ENCODE measurements at regions not wholly inside any gene's neighbourhood (a gene's known extent, or its start where the extent isn't known, plus 50 kb on each side); places are given as distances from the start of the nearest gene placed in this dataset.

DNA sequence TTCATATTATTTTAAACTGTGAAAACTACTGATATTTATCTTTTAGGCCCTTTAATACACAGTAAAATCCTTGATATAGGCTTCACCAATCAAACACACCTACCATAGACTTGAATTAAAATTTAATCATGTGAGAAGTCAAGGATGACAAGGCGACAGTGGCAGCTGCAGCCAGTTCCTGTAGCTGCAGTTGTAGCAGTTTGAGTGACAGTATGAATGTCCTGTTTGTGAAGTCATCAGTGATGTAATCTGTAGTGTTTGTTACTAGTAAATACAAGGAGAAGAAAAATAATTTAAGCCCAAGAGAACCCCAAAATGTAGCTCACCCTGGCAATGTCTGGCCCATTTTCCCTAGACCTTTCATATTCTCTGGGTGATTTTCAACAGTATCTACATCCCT is 897.0 kb downstream of the SLITRK6 start:
- TF ChIP-seq, protein P1, sequence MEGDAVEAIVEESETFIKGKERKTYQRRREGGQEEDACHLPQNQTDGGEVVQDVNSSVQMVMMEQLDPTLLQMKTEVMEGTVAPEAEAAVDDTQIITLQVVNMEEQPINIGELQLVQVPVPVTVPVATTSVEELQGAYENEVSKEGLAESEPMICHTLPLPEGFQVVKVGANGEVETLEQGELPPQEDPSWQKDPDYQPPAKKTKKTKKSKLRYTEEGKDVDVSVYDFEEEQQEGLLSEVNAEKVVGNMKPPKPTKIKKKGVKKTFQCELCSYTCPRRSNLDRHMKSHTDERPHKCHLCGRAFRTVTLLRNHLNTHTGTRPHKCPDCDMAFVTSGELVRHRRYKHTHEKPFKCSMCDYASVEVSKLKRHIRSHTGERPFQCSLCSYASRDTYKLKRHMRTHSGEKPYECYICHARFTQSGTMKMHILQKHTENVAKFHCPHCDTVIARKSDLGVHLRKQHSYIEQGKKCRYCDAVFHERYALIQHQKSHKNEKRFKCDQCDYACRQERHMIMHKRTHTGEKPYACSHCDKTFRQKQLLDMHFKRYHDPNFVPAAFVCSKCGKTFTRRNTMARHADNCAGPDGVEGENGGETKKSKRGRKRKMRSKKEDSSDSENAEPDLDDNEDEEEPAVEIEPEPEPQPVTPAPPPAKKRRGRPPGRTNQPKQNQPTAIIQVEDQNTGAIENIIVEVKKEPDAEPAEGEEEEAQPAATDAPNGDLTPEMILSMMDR (conservative IDR thresholded peaks at IDR 0.05; ENCODE audit: low read depth, low read length), result no peak
- TF ChIP-seq EZH2 (IDR thresholded peaks at IDR 0.05; ENCODE audit: low read length, unreplicated experiment) (no peak), EZH2phosphoT487 (IDR thresholded peaks at IDR 0.05; ENCODE audit: borderline replicate concordance, low read length) (no peak)
